H1 (cell line): ENCODE measurements at regions not wholly inside any gene's neighbourhood (a gene's known extent, or its start where the extent isn't known, plus 50 kb on each side); places are given as distances from the start of the nearest gene placed in this dataset.

ENCODE experiments used
- BRCA1 ChIP-seq: IDR thresholded peaks from 2 replicates; pipeline ENCODE4 v1.6.1; 2012; ENCODE audit warnings: low read depth, low read length, improper control_type of control experiment
- CHD2 ChIP-seq: IDR thresholded peaks from 2 replicates; pipeline ENCODE4 v1.6.1; 2012; ENCODE audit warnings: low read length, improper control_type of control experiment
- SAP30 ChIP-seq: fragments of 300-600 bp; sonication (generic); IDR thresholded peaks from 2 replicates; pipeline ENCODE4 v1.7.1; 2012; ENCODE audit warnings: low read length, moderate library complexity, mild to moderate bottlenecking, inconsistent platforms; ENCODE audit not compliant: insufficient read depth, insufficient replicate concordance
- SP1 ChIP-seq: IDR thresholded peaks from 2 replicates; pipeline ENCODE4 v1.6.1; 2011; ENCODE audit warnings: low read depth, low read length
- SP4 ChIP-seq: IDR thresholded peaks from 2 replicates; pipeline ENCODE4 v1.6.1; 2012; ENCODE audit warnings: low read length, inconsistent platforms
- TF ChIP-seq, protein P1 (sequence below): IDR thresholded peaks from 2 replicates; pipeline ENCODE4 v1.6.1; 2012; ENCODE audit warnings: inconsistent platforms
- TF ChIP-seq, protein P2 (sequence below): fragments of 300-600 bp; sonication (generic); IDR thresholded peaks from 2 replicates; pipeline ENCODE4 v1.7.1; 2012; ENCODE audit warnings: low read length, moderate library complexity, mild to moderate bottlenecking, inconsistent platforms; ENCODE audit not compliant: insufficient replicate concordance

GRCh38 chr4:153099391-153100140 lies 104.7 kb upstream of the TRIM2 start (continued):
- TF ChIP-seq SP4 (no peak), SP1 (no peak), CHD2 (no peak), SAP30 (no peak), BRCA1 (no peak)
- TF ChIP-seq, protein P1, sequence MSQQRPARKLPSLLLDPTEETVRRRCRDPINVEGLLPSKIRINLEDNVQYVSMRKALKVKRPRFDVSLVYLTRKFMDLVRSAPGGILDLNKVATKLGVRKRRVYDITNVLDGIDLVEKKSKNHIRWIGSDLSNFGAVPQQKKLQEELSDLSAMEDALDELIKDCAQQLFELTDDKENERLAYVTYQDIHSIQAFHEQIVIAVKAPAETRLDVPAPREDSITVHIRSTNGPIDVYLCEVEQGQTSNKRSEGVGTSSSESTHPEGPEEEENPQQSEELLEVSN: no peak
- TF ChIP-seq, protein P2, sequence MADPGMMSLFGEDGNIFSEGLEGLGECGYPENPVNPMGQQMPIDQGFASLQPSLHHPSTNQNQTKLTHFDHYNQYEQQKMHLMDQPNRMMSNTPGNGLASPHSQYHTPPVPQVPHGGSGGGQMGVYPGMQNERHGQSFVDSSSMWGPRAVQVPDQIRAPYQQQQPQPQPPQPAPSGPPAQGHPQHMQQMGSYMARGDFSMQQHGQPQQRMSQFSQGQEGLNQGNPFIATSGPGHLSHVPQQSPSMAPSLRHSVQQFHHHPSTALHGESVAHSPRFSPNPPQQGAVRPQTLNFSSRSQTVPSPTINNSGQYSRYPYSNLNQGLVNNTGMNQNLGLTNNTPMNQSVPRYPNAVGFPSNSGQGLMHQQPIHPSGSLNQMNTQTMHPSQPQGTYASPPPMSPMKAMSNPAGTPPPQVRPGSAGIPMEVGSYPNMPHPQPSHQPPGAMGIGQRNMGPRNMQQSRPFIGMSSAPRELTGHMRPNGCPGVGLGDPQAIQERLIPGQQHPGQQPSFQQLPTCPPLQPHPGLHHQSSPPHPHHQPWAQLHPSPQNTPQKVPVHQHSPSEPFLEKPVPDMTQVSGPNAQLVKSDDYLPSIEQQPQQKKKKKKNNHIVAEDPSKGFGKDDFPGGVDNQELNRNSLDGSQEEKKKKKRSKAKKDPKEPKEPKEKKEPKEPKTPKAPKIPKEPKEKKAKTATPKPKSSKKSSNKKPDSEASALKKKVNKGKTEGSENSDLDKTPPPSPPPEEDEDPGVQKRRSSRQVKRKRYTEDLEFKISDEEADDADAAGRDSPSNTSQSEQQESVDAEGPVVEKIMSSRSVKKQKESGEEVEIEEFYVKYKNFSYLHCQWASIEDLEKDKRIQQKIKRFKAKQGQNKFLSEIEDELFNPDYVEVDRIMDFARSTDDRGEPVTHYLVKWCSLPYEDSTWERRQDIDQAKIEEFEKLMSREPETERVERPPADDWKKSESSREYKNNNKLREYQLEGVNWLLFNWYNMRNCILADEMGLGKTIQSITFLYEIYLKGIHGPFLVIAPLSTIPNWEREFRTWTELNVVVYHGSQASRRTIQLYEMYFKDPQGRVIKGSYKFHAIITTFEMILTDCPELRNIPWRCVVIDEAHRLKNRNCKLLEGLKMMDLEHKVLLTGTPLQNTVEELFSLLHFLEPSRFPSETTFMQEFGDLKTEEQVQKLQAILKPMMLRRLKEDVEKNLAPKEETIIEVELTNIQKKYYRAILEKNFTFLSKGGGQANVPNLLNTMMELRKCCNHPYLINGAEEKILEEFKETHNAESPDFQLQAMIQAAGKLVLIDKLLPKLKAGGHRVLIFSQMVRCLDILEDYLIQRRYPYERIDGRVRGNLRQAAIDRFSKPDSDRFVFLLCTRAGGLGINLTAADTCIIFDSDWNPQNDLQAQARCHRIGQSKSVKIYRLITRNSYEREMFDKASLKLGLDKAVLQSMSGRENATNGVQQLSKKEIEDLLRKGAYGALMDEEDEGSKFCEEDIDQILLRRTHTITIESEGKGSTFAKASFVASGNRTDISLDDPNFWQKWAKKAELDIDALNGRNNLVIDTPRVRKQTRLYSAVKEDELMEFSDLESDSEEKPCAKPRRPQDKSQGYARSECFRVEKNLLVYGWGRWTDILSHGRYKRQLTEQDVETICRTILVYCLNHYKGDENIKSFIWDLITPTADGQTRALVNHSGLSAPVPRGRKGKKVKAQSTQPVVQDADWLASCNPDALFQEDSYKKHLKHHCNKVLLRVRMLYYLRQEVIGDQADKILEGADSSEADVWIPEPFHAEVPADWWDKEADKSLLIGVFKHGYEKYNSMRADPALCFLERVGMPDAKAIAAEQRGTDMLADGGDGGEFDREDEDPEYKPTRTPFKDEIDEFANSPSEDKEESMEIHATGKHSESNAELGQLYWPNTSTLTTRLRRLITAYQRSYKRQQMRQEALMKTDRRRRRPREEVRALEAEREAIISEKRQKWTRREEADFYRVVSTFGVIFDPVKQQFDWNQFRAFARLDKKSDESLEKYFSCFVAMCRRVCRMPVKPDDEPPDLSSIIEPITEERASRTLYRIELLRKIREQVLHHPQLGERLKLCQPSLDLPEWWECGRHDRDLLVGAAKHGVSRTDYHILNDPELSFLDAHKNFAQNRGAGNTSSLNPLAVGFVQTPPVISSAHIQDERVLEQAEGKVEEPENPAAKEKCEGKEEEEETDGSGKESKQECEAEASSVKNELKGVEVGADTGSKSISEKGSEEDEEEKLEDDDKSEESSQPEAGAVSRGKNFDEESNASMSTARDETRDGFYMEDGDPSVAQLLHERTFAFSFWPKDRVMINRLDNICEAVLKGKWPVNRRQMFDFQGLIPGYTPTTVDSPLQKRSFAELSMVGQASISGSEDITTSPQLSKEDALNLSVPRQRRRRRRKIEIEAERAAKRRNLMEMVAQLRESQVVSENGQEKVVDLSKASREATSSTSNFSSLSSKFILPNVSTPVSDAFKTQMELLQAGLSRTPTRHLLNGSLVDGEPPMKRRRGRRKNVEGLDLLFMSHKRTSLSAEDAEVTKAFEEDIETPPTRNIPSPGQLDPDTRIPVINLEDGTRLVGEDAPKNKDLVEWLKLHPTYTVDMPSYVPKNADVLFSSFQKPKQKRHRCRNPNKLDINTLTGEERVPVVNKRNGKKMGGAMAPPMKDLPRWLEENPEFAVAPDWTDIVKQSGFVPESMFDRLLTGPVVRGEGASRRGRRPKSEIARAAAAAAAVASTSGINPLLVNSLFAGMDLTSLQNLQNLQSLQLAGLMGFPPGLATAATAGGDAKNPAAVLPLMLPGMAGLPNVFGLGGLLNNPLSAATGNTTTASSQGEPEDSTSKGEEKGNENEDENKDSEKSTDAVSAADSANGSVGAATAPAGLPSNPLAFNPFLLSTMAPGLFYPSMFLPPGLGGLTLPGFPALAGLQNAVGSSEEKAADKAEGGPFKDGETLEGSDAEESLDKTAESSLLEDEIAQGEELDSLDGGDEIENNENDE: no peak
